Left lung (tissue), 4 donors: ENCODE measurements at regions not wholly inside any gene's neighbourhood (a gene's known extent, or its start where the extent isn't known, plus 50 kb on each side); places are given as distances from the start of the nearest gene placed in this dataset.

Experiments
- ATAC-seq: fragments of 200-7000 bp; cut with Tn5 transposase; one replicate; pipeline ENCODE4 v1.9.1; 2020; ENCODE audit warnings: moderate library complexity
- DNase-seq, 4 donors: peaks; one replicate each; pipeline ENCODE4 v3.0.0-alpha.2; 2013 to 2020
- H3K27ac ChIP-seq, 2 donors: fragments of 200-600 bp; sonication (generic) in 1 of 2; one replicate each; pipeline versions ENCODE4 v1.5.0 to v1.8.0; 2020 to 2021
- H3K27me3 ChIP-seq, 2 donors: fragments of 200-600 bp; sonication (generic) in 1 of 2; one replicate each; pipeline versions ENCODE4 v1.5.0 to v1.8.0; 2020 to 2021
- H3K36me3 ChIP-seq, 2 donors: fragments of 200-600 bp; sonication (generic) in 1 of 2; one replicate each; pipeline versions ENCODE4 v1.5.0 to v1.8.0; 2020 to 2021
- H3K4me1 ChIP-seq, 2 donors: fragments of 200-600 bp; one replicate each; pipeline ENCODE4 v1.8.0; 2021
- H3K4me3 ChIP-seq, 2 donors: fragments of 200-600 bp; sonication (generic) in 1 of 2; one replicate each; pipeline versions ENCODE4 v1.5.0 to v1.8.0; 2020 to 2021; ENCODE audit warnings: mild to moderate bottlenecking in 1 of 2
- H3K9me3 ChIP-seq, 2 donors: fragments of 200-600 bp; sonication (generic) in 1 of 2; one replicate each; pipeline versions ENCODE4 v1.5.0 to v1.8.0; 2020 to 2021
- intact Hi-C, 2 donors: fragments of 100-400 bp; cut with DNase I; formaldehyde crosslinking; loops; one replicate each; pipeline versions ENCODE4 v1.11.2 to v1.14.2; 2022
- TF ChIP-seq, protein P1 (sequence below), 2 donors: fragments of 200-600 bp; sonication (generic) in 1 of 2; IDR thresholded peaks; one replicate each; pipeline versions ENCODE4 v1.5.0 to v1.8.0; 2021; ENCODE audit warnings: antibody characterized with exemption in 2 of 2
- donor health status: DM: no; HTN: yes; CAD: no.
- donor health status: DM: no; HTN: no; CAD: no.

- ATAC-seq: no peak
- Histone ChIP-seq H3K9me3 (peaks cover 0 to 2% of the 10 kb centered on the region in 2 donors), H3K27ac (no peak overlapping the region), H3K4me1 (no peaks in the 10 kb centered on the region), H3K27me3 (no peaks in the 10 kb centered on the region), H3K4me3 (no peak overlapping the region), H3K36me3 (no peaks in the 10 kb centered on the region)
- TF ChIP-seq, protein P1, sequence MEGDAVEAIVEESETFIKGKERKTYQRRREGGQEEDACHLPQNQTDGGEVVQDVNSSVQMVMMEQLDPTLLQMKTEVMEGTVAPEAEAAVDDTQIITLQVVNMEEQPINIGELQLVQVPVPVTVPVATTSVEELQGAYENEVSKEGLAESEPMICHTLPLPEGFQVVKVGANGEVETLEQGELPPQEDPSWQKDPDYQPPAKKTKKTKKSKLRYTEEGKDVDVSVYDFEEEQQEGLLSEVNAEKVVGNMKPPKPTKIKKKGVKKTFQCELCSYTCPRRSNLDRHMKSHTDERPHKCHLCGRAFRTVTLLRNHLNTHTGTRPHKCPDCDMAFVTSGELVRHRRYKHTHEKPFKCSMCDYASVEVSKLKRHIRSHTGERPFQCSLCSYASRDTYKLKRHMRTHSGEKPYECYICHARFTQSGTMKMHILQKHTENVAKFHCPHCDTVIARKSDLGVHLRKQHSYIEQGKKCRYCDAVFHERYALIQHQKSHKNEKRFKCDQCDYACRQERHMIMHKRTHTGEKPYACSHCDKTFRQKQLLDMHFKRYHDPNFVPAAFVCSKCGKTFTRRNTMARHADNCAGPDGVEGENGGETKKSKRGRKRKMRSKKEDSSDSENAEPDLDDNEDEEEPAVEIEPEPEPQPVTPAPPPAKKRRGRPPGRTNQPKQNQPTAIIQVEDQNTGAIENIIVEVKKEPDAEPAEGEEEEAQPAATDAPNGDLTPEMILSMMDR (IDR thresholded peaks at IDR 0.05): no peak
- intact Hi-C loops: no loop called here
- DNase-seq: peak in 1 of 4 donors; percentile 24
Observed at GRCh38 chr4:126207910-126208309, 893.2 kb downstream of the FAT4 start.

DNA sequence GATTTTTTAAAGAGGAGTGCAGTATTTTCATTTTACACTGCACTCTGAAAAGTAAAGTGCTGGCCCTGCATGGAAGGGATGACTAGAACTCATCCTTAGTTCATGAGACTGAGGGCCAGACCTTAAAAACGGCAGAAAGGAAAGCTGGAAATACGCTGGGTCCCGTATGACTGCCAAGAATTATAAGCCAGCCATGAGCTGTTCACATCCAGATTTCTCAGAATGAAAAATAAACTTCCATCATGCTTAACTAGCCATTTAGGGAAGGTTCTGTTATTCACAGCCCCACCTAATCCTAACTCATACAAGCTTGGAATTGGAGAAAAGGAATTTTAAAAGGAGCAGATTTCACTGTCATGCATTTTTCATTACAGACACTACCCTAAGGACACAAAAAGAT lies 894.4 kb downstream of the FAT4 start:
- Histone ChIP-seq H3K4me3 (no peak overlapping the region), H3K36me3 (no peaks in the 10 kb centered on the region), H3K9me3 (peaks cover 0 to 2% of the 10 kb centered on the region in 2 donors), H3K27ac (no peak overlapping the region), H3K27me3 (no peaks in the 10 kb centered on the region), H3K4me1 (no peaks in the 10 kb centered on the region)
- TF ChIP-seq, protein P1 (IDR thresholded peaks at IDR 0.05): no peak
- intact Hi-C loops: no loop called here
- DNase-seq (no peak), ATAC-seq (no peak)

DNA sequence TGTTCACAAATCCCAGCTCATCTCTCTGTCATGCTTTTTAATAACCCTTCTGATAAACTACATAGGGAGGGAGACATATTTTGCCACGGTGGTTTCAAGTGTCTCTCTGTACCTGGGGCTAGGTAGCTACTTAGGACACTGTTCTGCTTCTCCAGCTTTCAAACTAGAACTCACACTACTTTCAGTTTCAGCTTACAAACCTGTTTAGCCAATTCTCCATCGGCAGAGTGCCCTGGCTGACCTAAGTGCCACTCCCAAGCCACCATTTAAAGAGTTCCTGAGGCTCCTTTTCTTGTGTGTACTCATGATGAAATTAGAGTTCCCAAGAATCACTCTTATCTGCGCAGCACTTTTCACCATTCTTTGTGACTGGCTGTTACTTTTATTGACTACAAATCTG lies 899.2 kb downstream of the FAT4 start:
- intact Hi-C loops: no loop called here
- H3K27ac ChIP-seq: no peak overlapping the region
- TF ChIP-seq, protein P1 (IDR thresholded peaks at IDR 0.05): no peak
- H3K4me3 ChIP-seq: no peak overlapping the region
- no peaks in the 10 kb centered on the region for H3K9me3 ChIP-seq
- peak; percentile 95 for ATAC-seq
- H3K27me3 ChIP-seq: no peaks in the 10 kb centered on the region
- H3K4me1 ChIP-seq: no peaks in the 10 kb centered on the region
- DNase-seq: peak in 1 of 4 donors; percentile 50
- H3K36me3 ChIP-seq: no peaks in the 10 kb centered on the region

DNA sequence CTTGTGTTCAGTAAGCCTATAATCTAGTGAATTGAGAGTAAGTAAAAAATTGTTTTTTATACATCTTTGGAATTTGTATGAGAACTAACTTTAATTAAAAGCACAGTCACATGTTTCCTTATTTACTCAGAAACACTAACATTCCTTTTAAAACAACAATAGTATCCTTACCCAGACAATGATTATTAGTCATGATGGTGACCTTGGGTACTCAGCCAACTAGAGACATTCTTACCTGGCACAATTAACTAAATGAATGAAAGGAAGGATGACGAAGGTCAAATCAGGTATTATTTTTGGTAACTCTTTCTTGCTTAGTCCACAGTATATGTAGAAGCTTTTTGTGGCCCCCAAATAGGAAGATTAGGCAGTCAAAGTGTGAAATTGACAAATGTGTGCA lies 901.0 kb downstream of the FAT4 start:
- no peaks in the 10 kb centered on the region for H3K4me1 ChIP-seq
- intact Hi-C loops: no loop called here
- no peaks in the 10 kb centered on the region for H3K9me3 ChIP-seq
- no peak overlapping the region for H3K4me3 ChIP-seq
- DNase-seq: no peak
- ATAC-seq: no peak
- H3K27ac ChIP-seq: no peak overlapping the region
- no peaks in the 10 kb centered on the region for H3K36me3 ChIP-seq
- TF ChIP-seq, protein P1 (IDR thresholded peaks at IDR 0.05): no peak
- no peaks in the 10 kb centered on the region for H3K27me3 ChIP-seq

GRCh38 chr4:126216611-126217010 lies 901.9 kb downstream of the FAT4 start:
- Histone ChIP-seq H3K4me3 (no peak overlapping the region), H3K27ac (no peak overlapping the region), H3K27me3 (no peaks in the 10 kb centered on the region), H3K4me1 (no peaks in the 10 kb centered on the region), H3K9me3 (no peaks in the 10 kb centered on the region), H3K36me3 (no peaks in the 10 kb centered on the region)
- ATAC-seq: no peak
- intact Hi-C loops: no loop called here
- no peak for DNase-seq
- TF ChIP-seq, protein P1 (IDR thresholded peaks at IDR 0.05): no peak
